ENCODE measurements at regions not wholly inside any gene's neighbourhood (a gene's known extent, or its start where the extent isn't known, plus 50 kb on each side); places are given as distances from the start of the nearest gene placed in this dataset.

DNA sequence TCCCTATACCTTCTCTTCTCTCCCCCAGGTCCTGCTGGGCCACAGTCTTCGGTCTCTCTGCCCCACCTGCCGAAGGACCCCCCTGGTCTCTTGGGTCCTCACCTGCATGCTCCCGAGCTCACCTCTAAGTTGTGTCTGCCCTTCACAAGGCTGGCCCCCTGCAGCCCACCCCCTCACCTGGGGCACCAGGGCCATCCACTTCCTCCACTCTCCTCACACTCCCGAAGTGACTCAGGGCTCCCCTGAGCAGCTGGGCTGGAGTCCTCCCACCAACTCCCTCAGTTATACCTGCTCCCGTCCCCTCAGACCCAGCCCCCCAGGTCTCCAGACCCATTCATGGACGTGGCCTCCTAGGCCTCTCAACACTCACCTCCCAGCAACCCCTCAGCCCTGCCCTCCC is 822.0 kb downstream of the KCNJ18 start:
- no peak overlapping the region for H3K27ac ChIP-seq
- no peaks in the 10 kb centered on the region for H3K27me3 ChIP-seq (replicated peaks; ENCODE audit: insufficient read depth)
- intact Hi-C loops (cut with DNase I) = no loop called here
- no peak for TF ChIP-seq POLR2A (IDR thresholded peaks at IDR 0.05)
- TF ChIP-seq POLR2AphosphoS5 (IDR thresholded peaks at IDR 0.05) = no peak
- TF ChIP-seq, protein P1, sequence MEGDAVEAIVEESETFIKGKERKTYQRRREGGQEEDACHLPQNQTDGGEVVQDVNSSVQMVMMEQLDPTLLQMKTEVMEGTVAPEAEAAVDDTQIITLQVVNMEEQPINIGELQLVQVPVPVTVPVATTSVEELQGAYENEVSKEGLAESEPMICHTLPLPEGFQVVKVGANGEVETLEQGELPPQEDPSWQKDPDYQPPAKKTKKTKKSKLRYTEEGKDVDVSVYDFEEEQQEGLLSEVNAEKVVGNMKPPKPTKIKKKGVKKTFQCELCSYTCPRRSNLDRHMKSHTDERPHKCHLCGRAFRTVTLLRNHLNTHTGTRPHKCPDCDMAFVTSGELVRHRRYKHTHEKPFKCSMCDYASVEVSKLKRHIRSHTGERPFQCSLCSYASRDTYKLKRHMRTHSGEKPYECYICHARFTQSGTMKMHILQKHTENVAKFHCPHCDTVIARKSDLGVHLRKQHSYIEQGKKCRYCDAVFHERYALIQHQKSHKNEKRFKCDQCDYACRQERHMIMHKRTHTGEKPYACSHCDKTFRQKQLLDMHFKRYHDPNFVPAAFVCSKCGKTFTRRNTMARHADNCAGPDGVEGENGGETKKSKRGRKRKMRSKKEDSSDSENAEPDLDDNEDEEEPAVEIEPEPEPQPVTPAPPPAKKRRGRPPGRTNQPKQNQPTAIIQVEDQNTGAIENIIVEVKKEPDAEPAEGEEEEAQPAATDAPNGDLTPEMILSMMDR (IDR thresholded peaks at IDR 0.05) = no peak
- DNase-seq (ENCODE audit: low spot score) = no peak
- no peaks in the 10 kb centered on the region for H3K4me1 ChIP-seq (replicated peaks)
- no peak overlapping the region for H3K4me3 ChIP-seq
- no peaks in the 10 kb centered on the region for H3K36me3 ChIP-seq
- no peaks in the 10 kb centered on the region for H3K9me3 ChIP-seq
- WGBS = 72% methylated on average over 6 of the region's 6 CpGs

DNA sequence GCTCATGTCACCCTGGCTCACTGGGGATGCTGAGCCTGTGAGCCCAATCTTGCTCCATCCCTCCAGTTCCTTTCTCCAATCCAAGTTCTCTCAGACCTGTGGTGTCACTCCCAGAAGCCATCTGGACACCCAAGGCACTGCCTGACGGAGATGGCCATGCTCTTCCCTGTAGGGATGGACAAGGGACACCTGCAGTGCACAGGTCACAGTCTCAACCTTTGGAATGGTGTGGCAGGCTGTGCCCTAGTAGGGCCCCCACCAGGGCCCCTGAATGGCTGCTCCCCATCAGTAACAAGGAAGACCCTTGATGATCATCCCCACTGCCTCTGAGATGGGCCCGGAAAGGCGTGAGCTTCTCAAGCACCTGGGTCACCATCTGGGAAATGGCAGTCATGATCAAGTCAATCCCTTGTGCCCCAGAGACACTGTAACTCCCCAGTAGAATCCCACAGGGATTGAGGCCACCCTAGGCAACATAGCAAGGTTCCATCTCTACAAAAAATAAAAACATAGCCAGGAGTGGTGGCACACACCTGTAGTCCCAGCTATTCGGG is 822.5 kb downstream of the KCNJ18 start:
- DNase-seq (ENCODE audit: low spot score) = no peak
- WGBS = 91% methylated on average over 4 of the region's 4 CpGs
- intact Hi-C loops (cut with DNase I) = no loop called here

DNA sequence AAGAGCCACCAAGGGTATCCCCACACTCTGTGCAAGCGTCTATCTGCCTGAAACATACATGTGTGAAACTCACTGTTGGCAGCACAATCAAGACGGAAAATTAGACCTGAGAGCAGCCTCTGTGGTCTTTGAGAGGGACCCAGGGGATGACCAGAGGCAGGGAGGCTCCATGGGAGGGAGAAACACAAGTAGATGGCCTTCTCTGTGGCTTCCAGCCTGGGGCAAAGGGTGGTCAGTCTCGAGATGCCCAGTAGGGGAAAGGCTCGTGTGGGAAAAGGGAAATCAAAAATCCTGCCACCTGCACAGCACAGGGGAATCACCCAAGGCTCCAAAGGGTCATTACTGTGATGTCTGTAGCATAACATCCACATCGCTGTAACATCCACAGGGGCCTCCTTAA is 823.3 kb downstream of the KCNJ18 start:
- Histone ChIP-seq H3K4me1 (replicated peaks) (no peaks in the 10 kb centered on the region), H3K27me3 (replicated peaks; ENCODE audit: insufficient read depth) (no peaks in the 10 kb centered on the region), H3K36me3 (no peaks in the 10 kb centered on the region), H3K27ac (no peak overlapping the region), H3K4me3 (no peak overlapping the region), H3K9me3 (no peaks in the 10 kb centered on the region)
- WGBS = 40% methylated on average over 5 of the region's 5 CpGs
- intact Hi-C loops (cut with DNase I) = no loop called here
- TF ChIP-seq, protein P1 (IDR thresholded peaks at IDR 0.05) = no peak
- no peak for TF ChIP-seq POLR2AphosphoS5 (IDR thresholded peaks at IDR 0.05)
- no peak for TF ChIP-seq POLR2A (IDR thresholded peaks at IDR 0.05)
- no peak for DNase-seq (ENCODE audit: low spot score)

More for the DNA sequence above, 822.5 kb downstream of the KCNJ18 start:
- TF ChIP-seq, protein P1 (IDR thresholded peaks at IDR 0.05) = no peak
- no peak for TF ChIP-seq POLR2A (IDR thresholded peaks at IDR 0.05)
- TF ChIP-seq POLR2AphosphoS5 (IDR thresholded peaks at IDR 0.05) = no peak
- no peaks in the 10 kb centered on the region for H3K4me1 ChIP-seq (replicated peaks)
- no peak overlapping the region for H3K27ac ChIP-seq
- no peaks in the 10 kb centered on the region for H3K27me3 ChIP-seq (replicated peaks; ENCODE audit: insufficient read depth)
- no peaks in the 10 kb centered on the region for H3K9me3 ChIP-seq
- H3K36me3 ChIP-seq = no peaks in the 10 kb centered on the region
- H3K4me3 ChIP-seq = no peak overlapping the region

DNA sequence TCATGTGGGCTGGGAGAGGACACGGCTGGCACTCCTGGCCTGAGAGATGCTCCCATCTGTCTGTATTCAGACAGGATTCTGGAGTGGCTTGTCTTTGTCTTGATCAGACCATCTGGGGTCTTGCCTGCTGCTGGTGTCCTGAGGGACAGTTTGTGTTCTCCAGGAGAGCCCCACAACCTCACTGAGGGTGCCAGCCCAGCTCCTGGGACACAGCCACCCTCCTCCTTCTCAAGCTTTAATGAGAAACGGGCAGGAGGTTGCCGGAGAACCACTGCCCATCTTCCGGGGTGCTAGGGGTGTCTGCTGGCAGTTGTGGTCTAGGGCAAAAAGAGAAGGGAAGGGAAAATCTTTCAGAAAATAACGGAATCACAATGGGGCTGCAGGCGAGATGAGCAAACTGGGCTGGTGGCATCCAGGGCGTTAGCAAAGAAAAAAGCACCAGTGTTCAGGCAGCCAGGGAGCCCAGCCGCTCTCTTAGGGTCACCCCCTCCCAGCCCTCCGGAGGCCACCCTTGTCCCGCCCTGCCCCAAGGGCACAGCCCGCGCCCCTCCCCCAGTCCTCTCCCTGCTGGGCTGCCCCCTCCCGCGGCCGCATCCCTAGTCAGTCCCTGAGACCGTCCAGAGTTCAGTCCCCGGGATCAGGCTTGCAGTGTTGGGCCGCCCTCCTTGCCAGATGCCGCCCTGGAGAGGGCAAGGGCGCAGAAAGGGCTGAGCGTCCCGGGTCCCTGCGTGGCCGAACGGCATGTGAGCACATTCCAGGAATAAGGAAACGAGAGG is 824.7 kb downstream of the KCNJ18 start:
- no peak for DNase-seq (ENCODE audit: low spot score)
- Histone ChIP-seq H3K4me3 (no peak overlapping the region), H3K4me1 (replicated peaks) (no peaks in the 10 kb centered on the region), H3K36me3 (no peaks in the 10 kb centered on the region), H3K27me3 (replicated peaks; ENCODE audit: insufficient read depth) (no peaks in the 10 kb centered on the region), H3K9me3 (no peaks in the 10 kb centered on the region), H3K27ac (no peak overlapping the region)
- intact Hi-C loops (cut with DNase I) = no loop called here
- TF ChIP-seq POLR2A (IDR thresholded peaks at IDR 0.05) (no peak), POLR2AphosphoS5 (IDR thresholded peaks at IDR 0.05) (no peak)
- TF ChIP-seq, protein P1 (IDR thresholded peaks at IDR 0.05) = no peak
- 69% methylated on average over 26 of the region's 26 CpGs for WGBS

DNA sequence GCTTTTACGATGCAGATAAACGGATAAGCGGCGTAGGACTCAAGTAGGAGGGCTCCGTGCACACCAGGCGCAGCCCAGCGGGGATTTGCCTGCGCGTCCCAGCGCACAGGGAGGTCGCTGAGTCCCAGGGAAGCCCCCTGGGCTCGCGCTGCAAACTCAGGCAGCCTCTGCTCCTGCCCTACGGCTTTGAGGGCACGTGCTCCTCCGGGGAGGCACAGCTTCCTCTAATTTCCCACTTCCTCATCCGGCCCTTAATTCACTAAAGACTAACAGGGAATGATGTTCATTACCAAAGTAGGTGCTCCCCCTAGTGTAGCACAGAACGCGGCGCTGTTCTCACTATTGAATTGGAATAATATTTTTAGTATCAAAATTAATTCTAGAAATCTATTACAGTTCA is 825.4 kb downstream of the KCNJ18 start:
- Histone ChIP-seq H3K27me3 (replicated peaks; ENCODE audit: insufficient read depth) (no peaks in the 10 kb centered on the region), H3K36me3 (no peaks in the 10 kb centered on the region), H3K4me1 (replicated peaks) (no peaks in the 10 kb centered on the region), H3K9me3 (no peaks in the 10 kb centered on the region), H3K27ac (no peak overlapping the region), H3K4me3 (no peak overlapping the region)
- WGBS = 47% methylated on average over 20 of the region's 20 CpGs
- DNase-seq (ENCODE audit: low spot score) = no peak
- intact Hi-C loops (cut with DNase I) = no loop called here
- TF ChIP-seq, protein P1 (IDR thresholded peaks at IDR 0.05) = no peak
- TF ChIP-seq POLR2A (IDR thresholded peaks at IDR 0.05) = no peak
